ENCODE measurements at regions not wholly inside any gene's neighbourhood (a gene's known extent, or its start where the extent isn't known, plus 50 kb on each side); places are given as distances from the start of the nearest gene placed in this dataset.
"Not testable (repeated sequence)": the region's sequence is repeated elsewhere in the genome, so short reads cannot be mapped to it uniquely, and the experiment has no call there.

DNA sequence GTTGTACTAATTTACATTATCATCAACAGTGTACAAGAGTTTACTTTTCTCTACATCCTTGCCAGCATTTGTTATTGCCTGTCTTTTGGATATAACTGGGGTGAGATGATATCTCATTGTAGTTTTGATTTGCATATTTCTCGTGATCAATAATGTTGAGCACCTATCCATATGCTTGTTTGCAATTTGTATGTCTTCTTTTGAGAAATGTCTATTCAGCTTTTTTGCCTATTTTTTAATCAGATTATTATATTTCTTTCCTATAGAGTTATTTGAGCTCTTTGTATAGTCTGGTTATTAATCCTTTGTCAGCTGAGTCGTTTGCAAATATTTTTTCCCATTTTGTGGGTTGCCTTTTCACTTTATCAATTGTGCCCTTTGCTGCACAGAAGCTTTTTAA lies 540.8 kb upstream of the SGO1 start:
- Histone ChIP-seq H3K4me1 (ENCODE audit: low read depth) (no peaks in the 10 kb centered on the region), H3K36me3 (no peaks in the 10 kb centered on the region), H3K9me3 (ENCODE audit: low read depth) (no peaks in the 10 kb centered on the region), H3K4me3 (no peak overlapping the region), H3K27ac (no peak overlapping the region), H3K27me3 (no peaks in the 10 kb centered on the region)
- DNase-seq (ENCODE audit: low read depth in 1 of 2, low spot score in 1 of 2) = no peak
- TF ChIP-seq CTCF (IDR thresholded peaks at IDR 0.05; ENCODE audit: low read depth, low read length) = no peak

DNA sequence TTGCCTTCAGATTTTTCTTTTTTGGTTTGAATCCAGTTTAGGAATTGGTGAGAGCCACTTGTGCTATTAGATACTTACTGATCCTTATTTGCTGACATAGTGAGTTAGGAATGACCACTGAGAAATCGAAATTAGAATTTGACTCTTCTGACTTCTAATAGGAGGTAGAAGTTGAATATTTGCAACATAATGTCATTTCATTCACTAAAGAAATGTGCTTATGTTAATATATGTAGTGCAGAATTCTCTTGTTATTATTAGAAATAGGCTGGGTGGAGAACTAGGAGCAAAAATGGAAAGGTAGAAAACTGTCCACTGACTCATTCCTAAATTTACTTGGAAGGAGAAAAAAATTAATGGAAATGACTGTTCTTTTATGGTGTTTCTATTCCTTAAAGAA lies 538.2 kb upstream of the SGO1 start:
- Histone ChIP-seq H3K27ac (no peak overlapping the region), H3K4me1 (ENCODE audit: low read depth) (no peaks in the 10 kb centered on the region), H3K9me3 (ENCODE audit: low read depth) (no peaks in the 10 kb centered on the region), H3K4me3 (no peak overlapping the region), H3K27me3 (no peaks in the 10 kb centered on the region), H3K36me3 (no peaks in the 10 kb centered on the region)
- no peak for DNase-seq (ENCODE audit: low read depth in 1 of 2, low spot score in 1 of 2)
- no peak for TF ChIP-seq CTCF (IDR thresholded peaks at IDR 0.05; ENCODE audit: low read depth, low read length)

- H3K27ac ChIP-seq; DNase-seq (ENCODE audit: low read depth in 1 of 2, low spot score in 1 of 2); H3K4me3 ChIP-seq; H3K9me3 ChIP-seq (ENCODE audit: low read depth); H3K27me3 ChIP-seq; H3K4me1 ChIP-seq (ENCODE audit: low read depth); H3K36me3 ChIP-seq: not testable (repeated sequence)
Observed at GRCh38 chr3:20716425-20716824, 530.4 kb upstream of the SGO1 start.

DNA sequence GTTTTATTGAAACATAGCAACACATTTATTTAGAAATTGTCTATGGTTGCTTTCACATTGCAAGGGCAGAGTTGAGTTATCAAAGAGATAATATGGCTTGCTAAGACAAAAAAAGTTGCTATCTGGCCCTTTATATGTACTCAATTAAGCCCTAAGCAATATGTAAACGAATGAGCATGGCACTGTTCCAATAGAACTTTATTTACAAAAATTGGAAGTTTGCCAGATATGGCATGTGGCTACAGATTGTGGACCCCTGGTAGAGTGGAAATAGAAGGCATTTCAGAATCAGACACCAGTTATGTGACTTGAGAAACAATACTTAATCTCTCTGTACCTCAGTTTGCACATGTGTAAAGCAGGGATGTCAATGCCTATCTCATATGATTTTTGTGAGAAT lies 515.6 kb upstream of the SGO1 start:
- no peaks in the 10 kb centered on the region for H3K36me3 ChIP-seq
- no peak for TF ChIP-seq CTCF (IDR thresholded peaks at IDR 0.05; ENCODE audit: low read depth, low read length)
- H3K4me3 ChIP-seq = no peak overlapping the region
- H3K4me1 ChIP-seq (ENCODE audit: low read depth) = peaks cover 2% of the 10 kb centered on the region
- no peaks in the 10 kb centered on the region for H3K9me3 ChIP-seq (ENCODE audit: low read depth)
- H3K27me3 ChIP-seq = no peaks in the 10 kb centered on the region
- no peak overlapping the region for H3K27ac ChIP-seq
- DNase-seq (ENCODE audit: low read depth in 1 of 2, low spot score in 1 of 2) = no peak

- H3K4me1 ChIP-seq (ENCODE audit: low read depth) = peaks cover 2% of the 10 kb centered on the region
- H3K36me3 ChIP-seq = no peaks in the 10 kb centered on the region
- no peaks in the 10 kb centered on the region for H3K9me3 ChIP-seq (ENCODE audit: low read depth)
- no peaks in the 10 kb centered on the region for H3K27me3 ChIP-seq
- no peak overlapping the region for H3K27ac ChIP-seq
- peak in 1 of 2 donors; percentile 1 for DNase-seq (ENCODE audit: low read depth in 1 of 2, low spot score in 1 of 2)
- no peak overlapping the region for H3K4me3 ChIP-seq
- no peak for TF ChIP-seq CTCF (IDR thresholded peaks at IDR 0.05; ENCODE audit: low read depth, low read length)
Observed at GRCh38 chr3:20700714-20701113, 514.7 kb upstream of the SGO1 start.

GRCh38 chr3:20698896-20699295 lies 512.9 kb upstream of the SGO1 start:
- Histone ChIP-seq H3K4me3 (no peak overlapping the region), H3K27ac (no peak overlapping the region), H3K9me3 (ENCODE audit: low read depth) (no peaks in the 10 kb centered on the region), H3K36me3 (no peaks in the 10 kb centered on the region), H3K27me3 (no peaks in the 10 kb centered on the region), H3K4me1 (ENCODE audit: low read depth) (peaks cover 2% of the 10 kb centered on the region)
- no peak for TF ChIP-seq CTCF (IDR thresholded peaks at IDR 0.05; ENCODE audit: low read depth, low read length)
- DNase-seq (ENCODE audit: low read depth in 1 of 2, low spot score in 1 of 2) = no peak
